GM10248 (cell line): ENCODE measurements at regions not wholly inside any gene's neighbourhood (a gene's known extent, or its start where the extent isn't known, plus 50 kb on each side); places are given as distances from the start of the nearest gene placed in this dataset.

ENCODE experiments used
- CTCF ChIA-PET: fragments of 300-600 bp; sonication (Branson Sonifier 250); formaldehyde crosslinking; extraction: SDS; loops from one replicate; lab custom pipeline; 2021; ENCODE audit warnings: antibody characterized with exemption; lab: Yijun Ruan, JAX
- POLR2A ChIA-PET: fragments of 350-650 bp; sonication (Branson Sonifier 250); formaldehyde crosslinking; extraction: SDS; loops from one replicate; lab custom pipeline; 2020; ENCODE audit warnings: antibody characterized with exemption; lab: Yijun Ruan, JAX
- DNase-seq: peaks from one replicate; pipeline ENCODE4 v3.0.0; 2012; ENCODE audit errors: extremely low spot score
- CTCF ChIP-seq: IDR thresholded peaks from 2 replicates; pipeline ENCODE4 v1.5.1; 2012; ENCODE audit warnings: mild to moderate bottlenecking, low read depth; ENCODE audit errors: extremely low read depth, missing control alignments, control extremely low read depth

- no peak for TF ChIP-seq CTCF
- ChIA-PET POLR2A (no interaction called here), CTCF (interaction anchor here (0.8 to 1.7 kb wide), 2 partner anchors 14 to 15 kb away, joined by 3 to 5 read pairs; no protein-coding TSS in a partner anchor)
- DNase-seq = no peak
Measured at GRCh38 chr14:42095155-42095554, 488.5 kb downstream of the LRFN5 start.

- ChIA-PET CTCF (no interaction called here), POLR2A (no interaction called here)
- TF ChIP-seq CTCF = no peak
- no peak for DNase-seq
Measured at GRCh38 chr14:42090122-42090521, 483.4 kb downstream of the LRFN5 start.

- ChIA-PET POLR2A (no interaction called here), CTCF (no interaction called here)
- no peak for TF ChIP-seq CTCF
- DNase-seq = no peak
Measured at GRCh38 chr14:42079911-42080310, 473.2 kb downstream of the LRFN5 start.

DNA sequence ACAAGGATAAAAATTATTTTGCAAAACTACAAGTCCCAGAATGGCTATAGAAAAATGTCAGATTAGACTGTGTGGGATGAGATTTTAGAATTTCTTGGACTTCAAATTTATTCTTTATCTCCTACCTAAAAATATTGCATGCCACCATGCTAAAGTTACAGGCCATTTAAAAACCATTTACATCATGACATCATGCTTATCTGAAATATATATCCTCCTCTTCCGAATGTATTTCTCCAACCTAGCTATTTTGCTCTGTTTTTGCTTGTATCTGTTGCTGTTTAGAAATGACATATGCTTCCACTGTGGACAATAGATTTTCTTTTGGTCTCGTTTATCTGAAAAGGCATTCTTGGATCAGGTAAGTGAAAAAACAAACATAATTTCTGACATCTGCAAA is 471.7 kb downstream of the LRFN5 start:
- DNase-seq = no peak
- ChIA-PET POLR2A (no interaction called here), CTCF (no interaction called here)
- no peak for TF ChIP-seq CTCF

GRCh38 chr14:42070031-42070430 is 463.4 kb downstream of the LRFN5 start:
- no peak for DNase-seq
- CTCF ChIA-PET = interaction anchor here (0.5 kb wide), 1 partner anchor 12 kb away, joined by 3 read pairs; no protein-coding TSS in a partner anchor

GRCh38 chr14:42057111-42057510 is 450.4 kb downstream of the LRFN5 start:
- no peak for DNase-seq
- ChIA-PET CTCF (no interaction called here), POLR2A (no interaction called here)
- no peak for TF ChIP-seq CTCF

More at GRCh38 chr14:42070031-42070430, 463.4 kb downstream of the LRFN5 start:
- no peak for TF ChIP-seq CTCF
- POLR2A ChIA-PET = no interaction called here
